ENCODE measurements at regions not wholly inside any gene's neighbourhood (a gene's known extent, or its start where the extent isn't known, plus 50 kb on each side); places are given as distances from the start of the nearest gene placed in this dataset.

DNA sequence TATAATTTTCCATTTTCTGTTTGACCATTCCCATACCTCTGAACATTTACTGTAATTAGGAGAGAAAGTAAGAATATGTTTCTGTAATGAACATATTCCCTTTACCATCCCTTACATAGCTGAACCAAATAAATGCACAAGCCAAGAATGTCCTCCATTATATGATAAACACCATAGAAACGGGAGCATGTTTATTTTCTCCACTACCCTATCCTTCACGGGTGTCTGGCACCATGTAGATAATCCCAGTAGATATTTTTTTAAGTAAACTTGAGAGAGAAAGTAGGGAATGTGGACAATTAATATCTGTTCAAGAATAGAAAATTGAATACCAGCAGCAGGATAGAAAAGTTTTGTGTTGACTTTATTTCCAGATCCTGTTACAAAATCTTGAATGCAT, 928.4 kb downstream of the EFNB2 start:
- DNase-seq (ENCODE audit: low read depth) = no peak
- no peak for TF ChIP-seq POLR2A (IDR thresholded peaks at IDR 0.05; ENCODE audit: extremely low read depth, insufficient read length)
- TF ChIP-seq, protein P1, sequence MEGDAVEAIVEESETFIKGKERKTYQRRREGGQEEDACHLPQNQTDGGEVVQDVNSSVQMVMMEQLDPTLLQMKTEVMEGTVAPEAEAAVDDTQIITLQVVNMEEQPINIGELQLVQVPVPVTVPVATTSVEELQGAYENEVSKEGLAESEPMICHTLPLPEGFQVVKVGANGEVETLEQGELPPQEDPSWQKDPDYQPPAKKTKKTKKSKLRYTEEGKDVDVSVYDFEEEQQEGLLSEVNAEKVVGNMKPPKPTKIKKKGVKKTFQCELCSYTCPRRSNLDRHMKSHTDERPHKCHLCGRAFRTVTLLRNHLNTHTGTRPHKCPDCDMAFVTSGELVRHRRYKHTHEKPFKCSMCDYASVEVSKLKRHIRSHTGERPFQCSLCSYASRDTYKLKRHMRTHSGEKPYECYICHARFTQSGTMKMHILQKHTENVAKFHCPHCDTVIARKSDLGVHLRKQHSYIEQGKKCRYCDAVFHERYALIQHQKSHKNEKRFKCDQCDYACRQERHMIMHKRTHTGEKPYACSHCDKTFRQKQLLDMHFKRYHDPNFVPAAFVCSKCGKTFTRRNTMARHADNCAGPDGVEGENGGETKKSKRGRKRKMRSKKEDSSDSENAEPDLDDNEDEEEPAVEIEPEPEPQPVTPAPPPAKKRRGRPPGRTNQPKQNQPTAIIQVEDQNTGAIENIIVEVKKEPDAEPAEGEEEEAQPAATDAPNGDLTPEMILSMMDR (IDR thresholded peaks at IDR 0.05; ENCODE audit: low read depth, low read length) = no peak
- TF ChIP-seq, protein P2, sequence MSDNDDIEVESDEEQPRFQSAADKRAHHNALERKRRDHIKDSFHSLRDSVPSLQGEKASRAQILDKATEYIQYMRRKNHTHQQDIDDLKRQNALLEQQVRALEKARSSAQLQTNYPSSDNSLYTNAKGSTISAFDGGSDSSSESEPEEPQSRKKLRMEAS (IDR thresholded peaks at IDR 0.05; ENCODE audit: low read depth, low read length) = no peak
- no peak overlapping the region for H3K4me3 ChIP-seq (ENCODE audit: low read depth, low read length)

DNA sequence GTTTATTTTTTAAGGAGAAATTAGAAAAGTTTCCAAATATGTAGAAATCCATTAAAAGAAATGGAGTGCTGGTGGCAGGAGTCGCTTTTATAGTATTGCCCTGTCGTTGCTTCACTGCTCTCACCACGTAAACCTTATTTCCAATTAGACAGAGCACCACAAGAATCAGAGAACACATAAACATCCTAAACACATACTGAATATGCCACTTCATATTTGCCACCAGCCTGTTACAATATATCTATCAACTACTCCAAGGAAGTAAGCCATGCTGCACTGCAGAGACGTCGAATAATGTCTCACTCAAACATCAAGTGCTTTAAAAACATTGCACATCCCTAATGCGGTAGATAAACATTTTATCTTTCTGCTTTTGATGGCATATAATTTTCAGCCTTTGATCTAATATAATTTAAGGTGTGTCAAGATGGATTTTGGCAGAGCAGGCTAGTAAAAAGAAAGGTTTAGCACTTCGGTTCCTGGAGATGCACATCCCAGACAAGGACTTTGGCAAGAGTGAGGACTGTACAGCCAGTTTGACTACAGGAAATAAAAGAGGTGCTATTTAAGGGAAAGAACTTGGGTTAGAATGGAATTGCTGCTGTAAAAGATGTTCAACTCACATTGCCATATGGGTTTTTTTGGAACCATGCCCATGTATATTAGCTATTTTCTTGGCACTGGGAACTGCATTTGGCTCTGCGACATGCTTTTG, 932.3 kb downstream of the EFNB2 start:
- no peak for DNase-seq (ENCODE audit: low read depth)
- H3K4me3 ChIP-seq (ENCODE audit: low read depth, low read length) = no peak overlapping the region
- TF ChIP-seq POLR2A (IDR thresholded peaks at IDR 0.05; ENCODE audit: extremely low read depth, insufficient read length) = no peak
- TF ChIP-seq, protein P2 (IDR thresholded peaks at IDR 0.05; ENCODE audit: low read depth, low read length) = no peak
- TF ChIP-seq, protein P1 (IDR thresholded peaks at IDR 0.05; ENCODE audit: low read depth, low read length) = no peak
- no peak for TF ChIP-seq MYC (IDR thresholded peaks at IDR 0.05; ENCODE audit: low read depth, low read length)

DNA sequence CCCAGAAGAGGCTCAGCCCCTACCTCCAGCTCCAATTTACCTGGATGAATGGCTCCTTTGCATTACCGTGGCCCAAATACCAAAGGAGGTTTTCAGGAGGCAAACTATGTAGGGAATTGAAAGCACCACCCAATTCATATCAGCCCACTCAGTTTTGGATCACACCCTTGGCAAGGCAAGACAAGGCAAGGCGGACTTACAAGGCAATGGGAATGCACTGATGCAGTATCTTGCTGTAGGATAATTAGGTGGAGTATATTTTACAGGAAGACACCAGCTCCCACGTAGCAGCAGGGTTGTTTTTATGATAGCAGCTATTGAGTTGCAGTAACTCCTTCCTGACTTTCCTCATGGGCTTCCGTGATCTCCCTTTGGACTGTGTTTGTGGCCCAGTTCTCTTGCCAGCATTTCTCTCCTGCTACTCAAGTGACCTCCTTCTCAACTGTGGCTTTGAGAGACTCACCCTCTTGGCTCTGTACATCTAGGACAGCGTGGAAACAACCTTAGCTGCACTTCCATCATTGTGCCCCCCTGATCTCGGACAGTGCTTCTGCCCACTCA, 935.9 kb downstream of the EFNB2 start:
- no peak for DNase-seq (ENCODE audit: low read depth)
- TF ChIP-seq MYC (IDR thresholded peaks at IDR 0.05; ENCODE audit: low read depth, low read length) (no peak), POLR2A (IDR thresholded peaks at IDR 0.05; ENCODE audit: extremely low read depth, insufficient read length) (no peak)
- TF ChIP-seq, protein P1 (IDR thresholded peaks at IDR 0.05; ENCODE audit: low read depth, low read length) = no peak
- TF ChIP-seq, protein P2 (IDR thresholded peaks at IDR 0.05; ENCODE audit: low read depth, low read length) = no peak
- no peak overlapping the region for H3K4me3 ChIP-seq (ENCODE audit: low read depth, low read length)

DNA sequence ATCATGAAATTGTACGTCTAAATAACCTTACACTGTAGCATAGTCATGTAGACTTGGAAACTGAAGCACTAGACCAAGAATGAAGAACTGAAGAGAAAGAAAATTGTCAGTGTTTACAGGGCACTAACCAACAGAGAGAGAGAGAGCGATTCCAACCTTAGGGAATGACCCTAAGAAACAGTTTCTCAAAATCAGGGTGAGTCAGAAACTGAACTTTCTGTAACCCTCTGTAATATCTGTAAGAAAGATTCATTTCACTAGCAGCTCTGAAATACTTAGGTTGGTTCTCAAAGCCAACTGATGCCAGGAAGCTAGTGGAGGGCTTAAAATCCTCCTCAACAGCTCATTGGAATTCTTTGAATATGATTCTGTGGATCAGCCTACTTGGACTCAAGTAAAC, 936.9 kb downstream of the EFNB2 start:
- DNase-seq (ENCODE audit: low read depth) = no peak
- no peak for TF ChIP-seq MYC (IDR thresholded peaks at IDR 0.05; ENCODE audit: low read depth, low read length)
- no peak for TF ChIP-seq POLR2A (IDR thresholded peaks at IDR 0.05; ENCODE audit: extremely low read depth, insufficient read length)
- TF ChIP-seq, protein P2 (IDR thresholded peaks at IDR 0.05; ENCODE audit: low read depth, low read length) = no peak
- TF ChIP-seq, protein P1 (IDR thresholded peaks at IDR 0.05; ENCODE audit: low read depth, low read length) = no peak
- H3K4me3 ChIP-seq (ENCODE audit: low read depth, low read length) = no peak overlapping the region

DNA sequence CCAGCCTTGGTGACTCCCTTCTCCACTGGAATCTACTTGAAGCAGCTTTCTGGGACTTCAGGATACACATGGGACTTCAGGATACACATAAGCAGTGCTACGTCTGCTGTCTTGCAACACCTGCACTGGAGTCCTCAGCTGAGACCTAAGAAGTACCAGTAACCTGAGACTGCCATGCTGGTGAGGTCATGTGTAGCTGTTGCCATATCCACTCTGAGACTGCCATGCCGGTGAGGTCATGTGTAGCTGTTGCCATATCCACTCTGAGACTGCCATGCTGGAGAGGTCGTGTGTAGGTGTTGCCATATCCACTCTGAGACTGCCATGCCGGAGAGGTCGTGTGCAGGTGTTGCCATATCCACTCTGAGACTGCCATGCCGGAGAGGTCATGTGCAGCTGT, 937.9 kb downstream of the EFNB2 start:
- no peak for TF ChIP-seq MYC (IDR thresholded peaks at IDR 0.05; ENCODE audit: low read depth, low read length)
- TF ChIP-seq, protein P2 (IDR thresholded peaks at IDR 0.05; ENCODE audit: low read depth, low read length) = no peak
- no peak for TF ChIP-seq POLR2A (IDR thresholded peaks at IDR 0.05; ENCODE audit: extremely low read depth, insufficient read length)
- TF ChIP-seq, protein P1 (IDR thresholded peaks at IDR 0.05; ENCODE audit: low read depth, low read length) = no peak
- H3K4me3 ChIP-seq (ENCODE audit: low read depth, low read length) = no peak overlapping the region
- DNase-seq (ENCODE audit: low read depth) = no peak

All from NB4 (cell line).